IPS DF 19.7 (cell line): ENCODE measurements at regions not wholly inside any gene's neighbourhood (a gene's known extent, or its start where the extent isn't known, plus 50 kb on each side); places are given as distances from the start of the nearest gene placed in this dataset.
A peak's percentile ranks its signal among the peaks of the same experiment; 100 is the strongest.

Experiments used
- DNase-seq: peaks from one replicate; pipeline ENCODE4 v3.0.0-alpha.2; 2013; ENCODE audit warnings: low read depth, low spot score

DNA sequence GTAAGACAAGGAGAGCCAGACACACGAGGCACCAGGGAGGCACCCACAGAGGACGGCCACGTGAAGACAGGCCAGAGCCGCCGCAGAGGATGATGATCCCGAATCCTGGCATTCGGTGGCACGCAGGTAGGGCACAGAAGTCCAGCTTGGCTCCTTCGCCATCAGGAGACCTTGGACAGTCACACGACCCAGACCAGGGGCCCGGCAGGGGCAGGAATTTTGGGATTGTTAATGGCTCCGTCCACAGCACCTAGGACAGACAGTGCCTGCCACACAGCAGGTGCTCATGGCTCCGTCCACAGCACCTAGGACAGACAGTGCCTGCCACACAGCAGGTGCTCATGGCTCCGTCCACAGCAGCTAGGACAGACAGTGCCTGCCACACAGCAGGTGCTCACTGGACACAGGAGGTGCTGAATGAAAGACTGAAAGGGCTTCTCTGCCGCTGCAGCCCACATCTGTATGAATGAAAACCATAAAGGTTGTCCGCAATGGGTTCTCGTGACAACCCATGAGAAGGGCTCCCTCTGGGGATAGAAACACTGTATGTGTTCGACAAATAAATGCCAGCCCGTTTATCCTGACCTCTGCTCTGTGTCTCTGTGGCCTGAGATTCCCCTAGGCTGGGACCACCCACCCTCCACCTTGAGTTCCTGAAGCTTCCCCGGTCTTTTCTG is 341.6 kb downstream of the CTTN start:
- no peak for DNase-seq

DNA sequence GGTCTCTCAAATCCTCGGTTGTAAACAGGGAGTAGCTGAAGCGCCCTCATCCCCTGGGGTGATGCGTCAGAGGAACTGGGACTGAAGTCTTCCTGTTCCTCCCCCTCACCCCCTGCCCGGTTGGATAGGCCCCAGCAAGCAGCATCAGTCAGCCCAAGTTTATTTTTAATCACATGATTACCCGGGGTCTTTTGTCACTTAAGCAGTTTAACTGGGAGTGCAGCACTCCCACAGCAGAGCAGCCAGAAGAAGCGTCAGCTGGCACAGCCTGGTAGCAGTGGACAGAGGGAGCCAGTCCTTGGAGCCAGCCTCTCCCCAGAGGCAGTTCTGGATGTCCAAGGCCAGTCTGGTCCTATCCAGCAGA is 342.1 kb downstream of the CTTN start:
- no peak for DNase-seq

DNA sequence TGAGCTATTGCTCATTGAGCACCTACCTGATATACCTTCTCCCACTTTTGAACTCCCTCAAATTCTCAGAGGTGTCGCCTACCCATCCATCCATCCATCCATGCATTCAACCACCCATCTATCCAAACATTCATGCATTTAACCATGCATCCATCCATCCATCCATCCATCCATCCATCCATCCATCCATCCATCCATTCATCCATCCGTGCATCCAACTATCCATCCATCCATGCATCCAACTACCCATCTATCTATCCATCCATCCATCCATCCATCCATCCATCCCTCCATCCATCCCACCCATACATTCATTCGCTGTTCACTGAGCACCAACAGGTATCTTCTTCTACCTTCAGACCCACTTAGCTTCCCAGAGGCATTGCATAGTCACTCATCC is 342.8 kb downstream of the CTTN start:
- no peak for DNase-seq

DNA sequence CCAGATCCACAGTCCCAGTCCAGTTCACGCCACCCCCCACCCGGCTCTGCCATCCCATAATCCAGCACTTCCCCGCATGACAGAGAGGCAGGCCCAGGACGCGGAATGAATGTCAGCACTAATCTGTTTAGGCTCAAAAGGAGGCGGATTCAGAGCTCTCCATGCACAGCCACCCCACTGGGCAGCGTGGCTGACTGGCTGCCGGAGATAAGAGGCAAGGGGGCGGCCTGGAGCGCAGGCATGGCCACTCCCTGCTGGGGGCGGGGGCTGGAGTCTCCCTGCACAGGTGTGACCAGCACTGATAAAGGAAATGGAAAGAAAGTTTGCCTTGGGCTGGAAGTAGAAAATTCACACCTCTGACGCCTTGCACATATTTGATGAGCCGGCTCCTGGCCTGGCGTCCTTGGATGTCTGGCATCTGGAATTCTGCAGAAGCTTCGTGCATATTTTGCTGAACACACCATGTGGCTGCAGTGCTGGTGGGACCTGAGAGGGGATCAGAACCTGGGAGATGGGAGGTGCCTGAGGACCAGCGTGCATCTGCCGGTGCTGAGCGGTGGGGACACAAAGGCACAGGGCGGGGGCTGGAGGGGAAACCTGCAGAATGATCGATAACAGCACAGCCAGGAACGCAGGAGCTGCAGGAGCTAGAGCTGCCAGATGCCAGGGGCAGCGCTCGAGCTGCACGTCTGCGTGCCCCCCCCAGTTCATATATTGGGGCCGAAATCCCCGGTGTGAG is 344.4 kb downstream of the CTTN start:
- peak; percentile 47 for DNase-seq

DNA sequence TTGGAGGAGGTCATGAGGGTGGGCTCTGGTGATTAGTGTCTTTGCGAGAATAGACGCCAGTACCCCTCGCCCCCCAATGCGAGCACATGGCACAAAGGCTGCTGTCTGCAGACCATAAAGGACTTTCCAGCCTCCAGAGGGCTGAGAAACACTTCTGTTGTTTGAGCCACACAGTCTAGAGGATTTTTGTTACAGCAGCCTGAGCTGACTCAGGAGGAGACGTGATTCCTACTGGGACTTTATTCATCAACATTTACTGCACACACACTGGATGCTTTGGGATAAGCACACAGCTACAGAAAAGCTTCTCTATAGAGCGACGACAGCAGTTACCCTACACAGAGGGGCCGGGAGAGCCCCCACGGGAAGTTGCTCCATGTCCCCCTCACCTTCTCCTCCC is 345.0 kb downstream of the CTTN start:
- no peak for DNase-seq

DNA sequence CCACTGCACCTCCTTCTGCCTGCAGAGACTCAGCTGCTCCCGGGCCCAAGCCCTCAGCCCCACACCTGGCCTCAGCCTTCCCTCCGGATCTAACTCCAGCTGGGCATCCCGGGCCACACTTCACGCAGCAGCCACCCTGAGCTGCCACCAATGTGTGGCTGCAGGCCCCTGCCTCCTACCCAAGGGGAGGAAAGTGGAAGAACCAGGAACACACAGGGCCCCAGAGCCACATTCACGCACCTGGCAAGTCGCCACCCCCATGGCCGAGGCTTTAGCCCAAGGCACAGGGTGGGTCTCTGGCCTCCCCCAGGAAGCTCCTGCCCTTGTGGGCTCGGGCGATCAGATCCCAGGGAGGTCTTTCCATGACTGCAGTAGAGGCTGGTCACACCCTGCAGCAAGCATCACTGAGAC is 345.6 kb downstream of the CTTN start:
- DNase-seq, result no peak

DNA sequence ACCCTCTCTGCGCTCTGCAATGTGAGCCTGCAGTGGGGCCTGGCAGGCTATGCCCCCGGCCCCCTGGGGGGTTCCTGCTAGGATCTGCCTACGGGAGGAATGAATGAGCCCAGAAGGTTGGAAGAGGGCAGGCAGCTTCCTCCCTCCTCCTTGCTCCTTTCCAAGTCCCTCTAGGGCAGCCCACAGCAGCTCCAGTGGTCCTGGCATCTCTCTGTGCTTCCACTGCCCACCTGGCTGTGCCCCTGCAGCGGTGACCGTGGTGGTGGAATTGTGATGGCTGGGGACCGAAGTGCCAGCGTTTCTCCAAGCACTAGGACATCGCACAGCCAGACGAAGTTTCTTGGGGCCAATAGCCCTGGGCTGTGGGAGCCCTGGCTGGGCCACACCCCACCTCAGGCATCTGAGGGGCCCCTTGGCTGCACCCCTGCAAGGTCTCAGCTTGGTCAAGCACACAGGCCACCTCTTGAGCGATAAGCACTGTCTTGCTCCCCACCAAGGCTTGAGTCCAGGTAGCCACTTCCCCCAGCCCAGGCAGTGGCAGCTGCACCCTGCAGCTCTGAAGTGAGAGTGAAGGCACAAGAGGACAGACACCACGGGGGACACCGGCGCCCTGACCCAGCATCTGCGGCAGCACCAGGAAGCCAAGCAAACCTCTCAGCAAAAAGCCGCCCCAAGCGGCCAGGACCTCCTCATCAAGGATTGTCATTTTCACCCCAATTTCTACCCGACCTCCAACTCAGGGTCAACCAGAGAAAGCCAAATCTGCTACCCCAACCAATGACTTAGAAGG is 346.3 kb downstream of the CTTN start:
- no peak for DNase-seq

DNA sequence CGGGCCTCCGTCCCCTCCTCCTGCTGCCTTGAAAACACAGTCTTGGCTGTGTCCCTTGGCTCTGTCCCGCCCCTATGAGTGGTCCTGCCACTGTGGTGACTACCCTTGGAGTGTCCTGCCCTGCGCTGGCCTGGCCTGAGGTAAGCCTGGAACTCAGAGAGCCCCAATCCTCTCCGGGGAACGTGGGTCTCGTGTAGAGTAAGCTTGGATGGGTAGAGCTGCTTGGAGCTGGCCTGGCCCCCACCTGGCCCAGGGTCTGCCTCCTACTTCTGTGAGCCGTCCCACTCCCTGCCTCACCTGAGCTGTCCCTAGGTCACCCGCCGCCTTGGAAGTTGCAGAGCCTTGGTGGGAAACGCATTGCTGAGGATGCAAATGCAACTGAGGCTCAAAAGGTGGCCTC is 347.1 kb downstream of the CTTN start:
- DNase-seq, result no peak

DNA sequence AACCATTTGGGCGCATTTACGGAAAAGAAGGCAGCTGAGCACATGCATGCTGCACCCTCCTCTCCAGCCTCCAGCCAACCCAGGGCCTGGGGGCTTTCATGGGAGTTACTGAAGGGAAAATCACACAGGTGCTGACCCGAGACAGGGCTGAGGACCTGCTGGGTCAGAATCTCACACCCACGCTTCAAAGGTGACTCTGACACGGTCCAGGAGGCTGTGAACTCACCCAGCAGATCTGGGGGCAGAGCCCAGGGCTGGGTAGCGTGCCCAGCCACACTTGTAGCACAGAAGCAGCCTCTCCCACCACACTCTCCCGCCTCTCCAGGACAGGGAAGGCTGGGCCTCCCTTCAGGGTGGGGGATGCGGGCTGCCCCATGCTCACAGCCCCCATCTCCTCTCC is 347.6 kb downstream of the CTTN start:
- DNase-seq, result no peak

DNA sequence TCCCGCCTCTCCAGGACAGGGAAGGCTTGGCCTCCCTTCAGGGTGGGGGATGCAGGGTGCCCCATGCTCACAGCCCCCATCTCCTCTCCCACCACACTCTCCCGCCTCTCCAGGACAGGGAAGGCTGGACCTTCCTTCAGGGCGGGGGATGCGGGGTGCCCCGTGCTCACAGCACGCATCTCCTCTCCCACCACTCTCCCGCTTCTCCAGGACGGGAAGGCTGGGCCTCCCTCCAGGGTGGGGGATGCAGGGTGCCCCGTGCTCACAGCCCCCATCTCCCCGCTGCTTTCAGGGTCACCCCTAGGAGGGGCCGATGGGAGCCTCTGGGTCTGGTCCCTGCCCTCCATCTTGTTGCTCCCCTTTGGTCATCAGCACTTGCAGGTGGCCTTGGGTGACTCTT is 348.0 kb downstream of the CTTN start:
- DNase-seq, result no peak

DNA sequence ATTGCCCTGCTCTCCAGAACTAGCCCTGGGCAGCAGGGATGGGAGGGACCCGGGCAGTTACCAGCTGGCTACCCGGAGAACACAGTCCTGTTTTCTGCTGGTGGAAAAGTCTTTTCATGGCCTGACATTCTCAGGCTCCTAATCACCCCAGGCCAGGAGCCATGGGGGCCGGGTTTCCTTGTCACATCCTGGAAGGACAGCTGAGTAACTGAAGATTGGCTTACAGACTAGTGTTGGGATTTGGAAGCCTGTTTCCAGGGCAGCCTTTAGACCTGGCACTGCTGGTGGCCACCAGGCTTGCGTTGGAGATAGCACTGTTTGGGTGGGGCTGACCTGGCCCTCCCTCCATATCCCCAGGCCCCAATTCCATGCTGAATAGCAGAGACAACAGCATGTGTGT is 349.0 kb downstream of the CTTN start:
- DNase-seq, result no peak

DNA sequence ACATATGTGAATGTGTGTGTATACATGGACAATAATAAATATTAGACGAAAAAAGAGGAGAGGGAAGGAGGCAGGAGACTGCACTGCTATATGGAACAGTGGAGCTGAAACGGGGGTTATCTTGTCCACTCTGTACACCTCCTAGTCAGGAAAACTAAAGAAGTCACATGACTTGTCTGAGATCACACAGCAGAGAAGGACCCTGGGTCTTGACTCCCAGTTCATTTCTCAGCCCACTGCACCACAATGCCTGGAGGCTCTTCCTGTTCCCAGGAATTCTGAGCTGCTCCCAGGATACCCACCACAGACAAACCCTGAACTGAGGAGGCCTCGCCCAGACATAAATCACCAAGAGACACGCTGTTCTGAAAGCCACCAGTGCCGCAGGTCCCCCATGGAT is 349.6 kb downstream of the CTTN start:
- DNase-seq, result no peak

DNA sequence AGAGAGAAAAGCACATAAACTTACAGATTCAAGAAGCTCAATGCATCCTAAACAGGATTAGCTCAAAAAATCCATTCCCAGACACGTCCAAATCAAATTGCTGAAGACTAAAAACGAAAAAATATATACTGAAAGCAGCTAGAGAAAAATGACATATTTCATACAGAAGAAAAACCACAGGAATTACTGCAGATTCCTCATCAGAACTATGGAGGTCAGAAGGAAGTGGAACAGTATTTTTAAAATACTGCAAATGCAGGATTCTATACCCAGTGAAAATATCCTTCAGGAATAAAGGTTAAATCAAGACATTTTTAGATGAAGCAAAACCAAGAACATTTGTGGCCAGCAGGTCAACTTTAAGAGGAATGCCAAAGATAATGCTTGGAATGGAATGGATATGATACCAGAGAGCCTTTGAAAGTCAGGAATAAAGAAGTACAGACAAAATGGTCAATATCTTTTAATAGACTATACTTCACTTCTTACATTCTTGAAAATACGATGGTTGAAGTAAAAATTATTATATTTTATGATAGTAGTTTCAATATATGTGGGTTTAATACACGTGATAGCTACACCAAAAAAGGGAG is 352.9 kb downstream of the CTTN start:
- DNase-seq, result no peak

DNA sequence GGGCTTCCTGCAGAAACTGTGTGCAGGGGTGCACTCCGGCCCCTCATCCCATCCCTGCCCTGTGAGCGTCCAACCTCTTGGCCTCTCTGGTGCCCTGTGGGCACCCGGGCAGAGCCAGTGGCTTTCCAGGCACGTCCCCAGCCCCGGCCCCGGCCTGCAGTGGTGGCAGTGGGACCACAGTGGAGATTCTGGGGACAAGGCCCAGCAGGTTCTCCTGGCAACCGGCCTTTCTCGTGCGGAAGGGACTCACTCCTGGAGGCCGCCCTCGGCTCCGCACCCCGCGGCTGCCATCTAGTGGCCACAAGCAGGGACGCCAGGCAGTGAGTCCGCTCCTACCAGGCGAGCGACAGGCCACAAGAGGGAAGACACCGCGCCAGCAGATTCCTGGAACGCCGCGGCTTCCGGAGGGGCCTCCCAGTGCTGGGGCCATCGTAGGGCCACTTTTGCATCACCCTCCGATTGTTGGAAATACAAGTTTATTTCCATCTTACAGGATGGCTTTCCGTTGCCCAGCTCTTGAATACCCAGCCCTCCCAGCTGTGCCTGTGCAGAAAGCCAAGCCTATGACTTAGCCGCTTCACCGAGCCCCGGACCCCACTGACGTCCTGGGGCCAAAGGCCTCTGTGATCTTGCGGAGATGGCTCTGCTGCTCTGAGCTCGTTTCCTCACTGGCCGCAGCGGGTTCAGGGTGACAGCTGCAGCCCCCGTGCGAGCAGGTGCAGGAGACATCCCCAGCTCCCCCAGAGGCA is 357.3 kb downstream of the CTTN start:
- peak; percentile 38 for DNase-seq

DNA sequence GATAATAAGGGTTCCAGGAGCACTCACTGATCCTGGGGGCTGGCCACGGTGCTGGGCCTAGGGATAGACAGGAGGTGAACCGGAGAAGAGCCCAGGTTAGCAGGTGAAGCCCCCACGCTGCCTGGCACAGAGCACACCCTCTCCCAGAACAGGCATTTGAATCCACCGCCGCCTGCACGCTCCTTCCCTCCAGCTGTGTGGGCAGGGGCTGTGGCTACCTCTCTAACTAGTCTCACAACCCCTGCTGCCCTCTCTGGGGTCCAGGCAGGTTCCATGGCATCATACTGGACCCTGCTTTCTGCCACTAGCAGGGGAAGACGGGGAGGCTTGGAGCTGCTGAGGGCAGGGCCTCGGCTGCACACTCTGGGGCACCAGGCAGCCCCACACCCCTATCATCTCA is 358.0 kb downstream of the CTTN start:
- no peak for DNase-seq

DNA sequence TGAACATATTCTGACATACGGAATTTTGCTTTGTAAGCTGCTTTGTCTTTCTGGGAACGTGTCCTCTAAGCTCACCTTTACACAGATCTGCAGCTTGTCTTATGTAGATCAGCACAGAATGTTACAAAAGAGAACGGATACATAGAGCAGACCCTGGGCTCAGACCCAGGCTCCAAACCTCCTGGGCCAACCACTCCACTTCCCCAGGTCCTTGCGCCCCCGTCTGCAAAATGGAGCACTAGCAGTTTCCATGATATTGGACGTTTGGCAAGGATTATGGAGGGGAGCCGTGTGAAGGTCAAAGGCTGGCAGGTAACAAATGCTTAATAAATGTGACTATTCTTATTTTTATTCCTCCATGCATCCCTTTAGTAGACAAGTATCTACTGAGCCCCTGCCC is 358.4 kb downstream of the CTTN start:
- no peak for DNase-seq

DNA sequence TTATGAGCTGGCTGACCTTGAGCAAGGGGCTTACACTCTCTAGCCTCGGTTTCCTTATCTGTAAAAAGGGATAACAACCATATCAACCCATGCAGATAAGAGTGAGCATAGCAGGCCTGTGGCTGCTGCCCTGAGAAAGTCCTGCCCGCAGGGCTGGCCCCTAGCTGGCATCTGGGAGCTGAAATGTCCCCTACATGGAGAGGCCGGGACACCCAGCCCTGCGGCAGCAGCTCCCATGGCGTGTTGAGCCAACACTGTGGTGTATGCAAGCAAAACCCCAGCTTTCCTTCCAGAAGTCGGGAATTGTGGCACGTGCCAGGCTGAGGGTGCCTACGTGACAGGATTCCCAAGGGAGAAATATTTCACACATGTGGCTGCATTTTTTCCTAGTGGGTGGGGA is 358.9 kb downstream of the CTTN start:
- DNase-seq, result no peak

DNA sequence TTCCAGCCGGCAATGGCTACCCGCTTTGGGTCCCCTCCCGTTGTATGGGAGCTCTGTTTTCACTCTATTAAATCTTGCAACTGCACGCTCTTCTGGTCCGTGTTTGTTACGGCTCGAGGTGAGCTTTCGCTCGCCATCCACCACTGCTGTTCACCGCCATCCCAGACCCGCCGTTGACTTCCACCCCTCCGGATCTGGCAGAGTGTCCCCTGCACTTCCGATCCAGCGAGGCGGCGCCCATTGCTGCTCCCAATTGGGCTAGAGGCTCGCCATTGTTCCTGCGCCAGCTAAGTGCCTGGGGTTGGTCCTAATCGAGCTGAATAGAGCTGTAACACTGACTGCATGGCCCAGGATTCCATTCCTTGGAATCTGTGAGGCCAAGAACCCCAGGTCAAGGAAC is 359.9 kb downstream of the CTTN start:
- no peak for DNase-seq

DNA sequence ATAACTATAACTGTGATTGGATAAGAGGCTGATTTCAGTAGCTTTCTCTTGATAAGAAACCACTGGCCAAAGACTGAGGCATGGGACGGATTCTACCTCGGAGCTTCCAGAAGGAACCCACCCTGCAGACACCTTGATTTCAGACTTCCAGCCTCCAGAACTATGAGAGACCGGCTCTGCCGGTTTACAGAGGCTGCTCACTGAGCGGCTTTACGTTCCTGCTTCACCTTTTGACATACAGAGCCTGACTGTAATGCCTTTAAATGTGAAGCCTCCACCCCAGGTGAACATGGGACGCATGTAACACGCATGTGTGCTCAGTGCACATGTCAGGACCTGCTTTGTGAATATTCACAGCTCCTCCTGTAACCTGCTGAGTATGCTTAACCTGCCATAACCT is 361.5 kb downstream of the CTTN start:
- DNase-seq, result no peak

DNA sequence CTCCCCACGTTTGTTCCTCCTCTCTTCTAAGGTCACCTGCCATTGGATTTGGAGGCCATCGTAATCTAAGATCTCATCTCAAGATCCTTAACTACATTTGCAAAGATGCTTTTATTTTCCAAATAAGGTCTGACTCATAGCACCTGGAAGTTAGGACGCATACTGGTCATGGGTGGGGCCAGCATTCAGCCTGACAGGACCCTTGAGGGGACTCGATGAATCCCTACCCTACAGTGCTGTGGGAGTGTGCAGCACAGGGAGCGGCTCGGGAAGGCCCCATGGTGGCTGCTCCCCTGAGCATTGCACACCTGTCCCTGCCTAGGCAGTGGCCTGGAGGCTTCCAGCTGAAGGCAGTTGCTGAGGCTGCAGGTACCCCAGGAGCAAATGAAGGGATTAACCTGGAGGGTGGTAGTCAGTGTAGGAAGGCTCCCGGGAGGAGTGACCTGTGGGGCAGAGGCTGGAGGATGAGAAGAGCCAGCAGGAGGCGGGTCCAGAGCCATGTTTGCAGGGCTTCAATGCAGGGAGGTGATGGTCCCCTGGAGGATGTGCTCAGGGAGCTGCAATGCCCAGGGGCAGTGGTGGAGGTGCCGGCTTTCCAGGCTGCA is 362.2 kb downstream of the CTTN start:
- no peak for DNase-seq
